Panc1 (cell line): ENCODE measurements at regions not wholly inside any gene's neighbourhood (a gene's known extent, or its start where the extent isn't known, plus 50 kb on each side); places are given as distances from the start of the nearest gene placed in this dataset.

Experiments
- ATAC-seq: fragments of 200-7000 bp; cut with Tn5 transposase; 2 replicates; pipeline ENCODE4 v1.9.1; 2020; ENCODE audit warnings: mild to moderate bottlenecking, moderate library complexity
- BruUV-seq: library from RNA; stranded (reverse); fragments of 400-500 nt; replicated peaks from 2 replicates; lab custom pipeline; 2021; lab: Mats Ljungman, UMichigan
- CTCF ChIA-PET: fragments of 300-600 bp; sonication (Branson Sonifier 250); formaldehyde crosslinking; loops from one replicate; lab custom pipeline; 2022; ENCODE audit warnings: antibody characterized with exemption; lab: Charles Lee
- POLR2A ChIA-PET: fragments of 300-600 bp; sonication (Branson Sonifier 250); formaldehyde crosslinking; loops from one replicate; lab custom pipeline; 2022; ENCODE audit warnings: antibody characterized with exemption; lab: Charles Lee
- DNase-seq: peaks from one replicate; pipeline ENCODE4 v3.0.0-alpha.2; 2010; ENCODE audit warnings: low read depth, low spot score
- H3K27ac ChIP-seq: 2 replicates; pipeline ENCODE4 v1.5.1; 2011; ENCODE audit warnings: mild to moderate bottlenecking, low read length, inconsistent platforms
- H3K27me3 ChIP-seq: fragments of 200-500 bp; sonication (Bioruptor generic); 2 replicates; pipeline ENCODE4 v1.6.0; 2014; ENCODE audit warnings: low read length, inconsistent platforms; ENCODE audit not compliant: control insufficient read depth, insufficient read depth
- H3K36me3 ChIP-seq: fragments of 200-500 bp; sonication (Bioruptor generic); 2 replicates; pipeline ENCODE4 v1.5.1; 2014; ENCODE audit warnings: inconsistent platforms, mild to moderate bottlenecking, low read length, moderate library complexity; ENCODE audit not compliant: control insufficient read depth, insufficient read depth
- H3K4me1 ChIP-seq: 2 replicates; pipeline ENCODE4 v1.5.1; 2011; ENCODE audit warnings: inconsistent platforms, mild to moderate bottlenecking, low read length, moderate library complexity; ENCODE audit not compliant: control insufficient read depth, insufficient read depth
- H3K4me3 ChIP-seq, 2 experiments: 2 replicates each; pipeline ENCODE4 v1.5.1; 2011 to 2012; ENCODE audit warnings: low read depth in 2 of 2, low read length in 2 of 2, mild to moderate bottlenecking in 2 of 2, inconsistent platforms in 1 of 2, moderate library complexity in 1 of 2
- H3K9me3 ChIP-seq: fragments of 200-500 bp; sonication (Bioruptor generic); 2 replicates; pipeline ENCODE4 v1.5.1; 2014; ENCODE audit warnings: low read depth, mild to moderate bottlenecking, inconsistent platforms, low read length, moderate library complexity; ENCODE audit not compliant: control insufficient read depth, insufficient read depth
- POLR2AphosphoS5 ChIP-seq: IDR thresholded peaks from 2 replicates; pipeline ENCODE4 v1.6.1; 2012; ENCODE audit warnings: mild to moderate bottlenecking, low read depth, low read length, moderate library complexity
- SIN3A ChIP-seq: IDR thresholded peaks from 2 replicates; pipeline ENCODE4 v1.6.1; 2012; ENCODE audit warnings: low read depth, mild to moderate bottlenecking, low read length, moderate library complexity, borderline replicate concordance; ENCODE audit not compliant: insufficient read depth
- TCF7L2 ChIP-seq: IDR thresholded peaks from 2 replicates; pipeline ENCODE4 v1.6.1; 2011; ENCODE audit warnings: mild to moderate bottlenecking, low read depth, low read length, inconsistent platforms
- in situ Hi-C: cut with HindIII; loops from 2 replicates; pipeline ENCODE4 v1.10.0; 2016; ENCODE audit warnings: low sequenced_read_pairs, low pct_unique_long_range_greater_than_20kb
- intact Hi-C: fragments of 100-400 bp; cut with micrococcal nuclease; formaldehyde crosslinking; loops from one replicate; pipeline ENCODE4 v1.10.0; 2022; ENCODE audit not compliant: unreplicated experiment
- TF ChIP-seq, protein P1 (sequence below): fragments of 450-650 bp; IDR thresholded peaks from 2 replicates; pipeline ENCODE4 v1.5.1; 2017; ENCODE audit warnings: mild to moderate bottlenecking
- TF ChIP-seq, protein P2 (sequence below), 2 experiments: IDR thresholded peaks; 2 replicates each; pipeline ENCODE4 v1.6.1; 2011 to 2012; ENCODE audit warnings: low read depth in 2 of 2, control low read depth in 1 of 2, low read length in 1 of 2, mild to moderate bottlenecking in 1 of 2, moderate library complexity in 1 of 2; ENCODE audit not compliant: insufficient read depth in 1 of 2

DNA sequence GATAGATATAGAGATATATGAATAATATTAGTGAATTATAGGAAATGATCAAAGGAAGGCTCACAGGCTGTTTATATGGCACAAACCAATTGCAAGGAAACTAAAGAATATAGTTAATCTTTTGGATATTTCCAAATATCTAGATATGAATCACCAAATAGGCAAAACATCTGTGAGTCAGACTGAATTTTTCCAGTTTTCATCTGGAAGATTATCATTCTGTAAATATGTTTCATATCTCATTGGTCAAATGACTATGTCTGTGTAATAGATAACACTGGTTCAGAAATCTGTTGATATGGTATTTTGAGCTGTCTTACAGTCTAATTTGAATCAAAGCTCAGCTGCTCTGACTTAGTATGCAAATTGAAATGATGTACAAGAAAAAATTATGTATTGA lies 303.6 kb downstream of the FAM133A start:
- H3K36me3 ChIP-seq: no peaks in the 10 kb centered on the region
- BruUV-seq: no TSS peak
- ChIA-PET CTCF (no interaction called here), POLR2A (no interaction called here)
- TF ChIP-seq POLR2AphosphoS5 (no peak), TCF7L2 (no peak), SIN3A (no peak)
- TF ChIP-seq, protein P1, sequence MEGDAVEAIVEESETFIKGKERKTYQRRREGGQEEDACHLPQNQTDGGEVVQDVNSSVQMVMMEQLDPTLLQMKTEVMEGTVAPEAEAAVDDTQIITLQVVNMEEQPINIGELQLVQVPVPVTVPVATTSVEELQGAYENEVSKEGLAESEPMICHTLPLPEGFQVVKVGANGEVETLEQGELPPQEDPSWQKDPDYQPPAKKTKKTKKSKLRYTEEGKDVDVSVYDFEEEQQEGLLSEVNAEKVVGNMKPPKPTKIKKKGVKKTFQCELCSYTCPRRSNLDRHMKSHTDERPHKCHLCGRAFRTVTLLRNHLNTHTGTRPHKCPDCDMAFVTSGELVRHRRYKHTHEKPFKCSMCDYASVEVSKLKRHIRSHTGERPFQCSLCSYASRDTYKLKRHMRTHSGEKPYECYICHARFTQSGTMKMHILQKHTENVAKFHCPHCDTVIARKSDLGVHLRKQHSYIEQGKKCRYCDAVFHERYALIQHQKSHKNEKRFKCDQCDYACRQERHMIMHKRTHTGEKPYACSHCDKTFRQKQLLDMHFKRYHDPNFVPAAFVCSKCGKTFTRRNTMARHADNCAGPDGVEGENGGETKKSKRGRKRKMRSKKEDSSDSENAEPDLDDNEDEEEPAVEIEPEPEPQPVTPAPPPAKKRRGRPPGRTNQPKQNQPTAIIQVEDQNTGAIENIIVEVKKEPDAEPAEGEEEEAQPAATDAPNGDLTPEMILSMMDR: no peak
- TF ChIP-seq, protein P2, sequence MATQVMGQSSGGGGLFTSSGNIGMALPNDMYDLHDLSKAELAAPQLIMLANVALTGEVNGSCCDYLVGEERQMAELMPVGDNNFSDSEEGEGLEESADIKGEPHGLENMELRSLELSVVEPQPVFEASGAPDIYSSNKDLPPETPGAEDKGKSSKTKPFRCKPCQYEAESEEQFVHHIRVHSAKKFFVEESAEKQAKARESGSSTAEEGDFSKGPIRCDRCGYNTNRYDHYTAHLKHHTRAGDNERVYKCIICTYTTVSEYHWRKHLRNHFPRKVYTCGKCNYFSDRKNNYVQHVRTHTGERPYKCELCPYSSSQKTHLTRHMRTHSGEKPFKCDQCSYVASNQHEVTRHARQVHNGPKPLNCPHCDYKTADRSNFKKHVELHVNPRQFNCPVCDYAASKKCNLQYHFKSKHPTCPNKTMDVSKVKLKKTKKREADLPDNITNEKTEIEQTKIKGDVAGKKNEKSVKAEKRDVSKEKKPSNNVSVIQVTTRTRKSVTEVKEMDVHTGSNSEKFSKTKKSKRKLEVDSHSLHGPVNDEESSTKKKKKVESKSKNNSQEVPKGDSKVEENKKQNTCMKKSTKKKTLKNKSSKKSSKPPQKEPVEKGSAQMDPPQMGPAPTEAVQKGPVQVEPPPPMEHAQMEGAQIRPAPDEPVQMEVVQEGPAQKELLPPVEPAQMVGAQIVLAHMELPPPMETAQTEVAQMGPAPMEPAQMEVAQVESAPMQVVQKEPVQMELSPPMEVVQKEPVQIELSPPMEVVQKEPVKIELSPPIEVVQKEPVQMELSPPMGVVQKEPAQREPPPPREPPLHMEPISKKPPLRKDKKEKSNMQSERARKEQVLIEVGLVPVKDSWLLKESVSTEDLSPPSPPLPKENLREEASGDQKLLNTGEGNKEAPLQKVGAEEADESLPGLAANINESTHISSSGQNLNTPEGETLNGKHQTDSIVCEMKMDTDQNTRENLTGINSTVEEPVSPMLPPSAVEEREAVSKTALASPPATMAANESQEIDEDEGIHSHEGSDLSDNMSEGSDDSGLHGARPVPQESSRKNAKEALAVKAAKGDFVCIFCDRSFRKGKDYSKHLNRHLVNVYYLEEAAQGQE (IDR thresholded peaks at IDR 0.05; ENCODE audit: insufficient read depth in 1 of 2, low read depth in 2 of 2, low read length in 1 of 2): no peak
- in situ Hi-C loops: no loop called here
- no peaks in the 10 kb centered on the region for H3K4me1 ChIP-seq
- no peak for ATAC-seq
- no peak overlapping the region for H3K4me3 ChIP-seq
- intact Hi-C loops: no loop called here
- H3K9me3 ChIP-seq: no peaks in the 10 kb centered on the region
- no peak for DNase-seq
- H3K27ac ChIP-seq: no peak overlapping the region
- no peaks in the 10 kb centered on the region for H3K27me3 ChIP-seq

DNA sequence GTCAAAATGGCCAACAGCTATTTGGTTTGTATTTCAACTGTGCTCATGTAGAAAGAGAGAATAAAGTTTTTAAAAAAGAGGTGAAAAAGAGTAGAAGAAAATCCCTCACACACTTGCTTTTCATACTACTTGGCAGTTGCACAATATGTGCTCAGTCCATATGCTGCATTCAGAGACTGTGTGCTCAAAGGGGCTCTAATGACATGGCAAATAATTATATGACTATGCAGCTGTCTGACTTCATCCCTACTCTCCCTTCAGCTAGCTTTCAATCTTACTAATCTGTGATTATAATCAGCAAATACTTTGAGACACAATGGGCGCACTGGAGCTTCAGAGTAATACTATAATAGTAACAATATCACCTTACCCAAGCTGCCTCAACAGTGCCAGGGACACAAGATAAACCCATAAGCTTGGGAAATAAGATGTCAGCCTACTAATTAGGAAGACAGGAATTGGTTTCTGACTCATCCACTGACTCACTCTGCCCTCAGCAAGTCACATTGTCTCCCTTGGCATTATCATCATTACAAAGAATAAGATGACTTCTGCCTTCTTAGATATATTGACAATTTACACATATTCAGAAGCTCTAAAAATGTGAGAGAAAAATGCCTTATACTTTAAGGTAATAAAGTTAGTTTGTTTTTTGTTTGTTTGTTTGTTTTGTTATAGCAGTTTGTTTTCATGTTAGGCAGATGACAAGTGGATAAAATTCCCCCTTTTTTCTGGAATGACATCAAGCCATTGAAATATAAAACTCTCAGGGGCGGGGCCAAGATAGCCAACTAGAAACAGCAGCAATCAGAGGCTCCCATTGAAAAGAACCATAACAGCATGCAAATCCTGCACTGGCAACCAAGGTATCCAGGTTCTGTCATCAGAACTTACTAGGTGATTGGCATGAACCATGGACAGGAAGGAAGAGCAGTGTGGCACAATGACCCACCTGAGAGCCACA lies 311.6 kb downstream of the FAM133A start:
- no peak overlapping the region for H3K27ac ChIP-seq
- no peaks in the 10 kb centered on the region for H3K9me3 ChIP-seq
- no peaks in the 10 kb centered on the region for H3K27me3 ChIP-seq
- no TSS peak for BruUV-seq
- no peak overlapping the region for H3K4me3 ChIP-seq
- DNase-seq: no peak
- in situ Hi-C loops: no loop called here
- no peaks in the 10 kb centered on the region for H3K36me3 ChIP-seq
- intact Hi-C loops: no loop called here
- TF ChIP-seq, protein P2 (IDR thresholded peaks at IDR 0.05; ENCODE audit: insufficient read depth in 1 of 2, low read depth in 2 of 2, low read length in 1 of 2): no peak
- TF ChIP-seq POLR2AphosphoS5: no peak
- no peak for TF ChIP-seq SIN3A
- ChIA-PET CTCF (no interaction called here), POLR2A (no interaction called here)
- H3K4me1 ChIP-seq: no peaks in the 10 kb centered on the region
- ATAC-seq: no peak
